SJCRH30 (cell line): ENCODE measurements at regions not wholly inside any gene's neighbourhood (a gene's known extent, or its start where the extent isn't known, plus 50 kb on each side); places are given as distances from the start of the nearest gene placed in this dataset.

Experiments used
- DNase-seq, 2 experiments: peaks; one replicate each; pipeline ENCODE4 v3.0.0-alpha.2; 2015 to 2020
- H3K27ac ChIP-seq: fragments of 250-450 bp; sonication (Bioruptor Pico); 2 replicates; pipeline ENCODE4 v1.5.1; 2020; ENCODE audit warnings: mild to moderate bottlenecking, moderate library complexity
- H3K27me3 ChIP-seq: fragments of 250-450 bp; sonication (Bioruptor Pico); 2 replicates; pipeline ENCODE4 v1.5.1; 2020; ENCODE audit warnings: mild to moderate bottlenecking, moderate library complexity
- H3K36me3 ChIP-seq: fragments of 250-450 bp; sonication (Bioruptor Pico); 2 replicates; pipeline ENCODE4 v1.5.1; 2020; ENCODE audit warnings: mild to moderate bottlenecking, moderate library complexity
- H3K4me1 ChIP-seq: fragments of 250-450 bp; sonication (Bioruptor Pico); 2 replicates; pipeline ENCODE4 v1.5.1; 2020; ENCODE audit warnings: mild to moderate bottlenecking, moderate library complexity
- H3K4me3 ChIP-seq: fragments of 250-450 bp; sonication (Bioruptor Pico); 2 replicates; pipeline ENCODE4 v1.5.1; 2020; ENCODE audit warnings: mild to moderate bottlenecking, moderate library complexity
- H3K9me3 ChIP-seq: fragments of 250-450 bp; sonication (Bioruptor Pico); replicated peaks from 2 replicates; pipeline ENCODE4 v1.5.1; 2020; ENCODE audit warnings: mild to moderate bottlenecking, moderate library complexity

DNA sequence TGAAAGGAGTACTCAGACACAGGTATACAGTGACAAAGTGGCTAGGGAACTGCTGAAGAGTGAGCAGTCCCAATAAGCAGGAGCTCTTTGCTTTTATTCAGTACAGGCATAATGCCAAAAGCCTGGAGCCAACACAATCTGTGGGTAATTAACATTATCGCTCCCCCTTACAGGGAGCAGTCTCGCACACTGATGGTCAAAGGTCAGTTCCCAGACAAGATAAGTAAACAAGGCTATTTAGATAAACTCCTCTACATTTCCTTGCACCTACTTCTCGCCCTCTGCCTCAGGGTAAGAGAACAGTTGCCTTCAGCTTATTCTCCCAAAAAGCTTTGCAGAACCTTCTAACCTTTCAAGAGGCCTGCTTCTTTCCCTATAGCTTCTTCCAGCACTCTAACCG is 73.9 kb upstream of the TAF9B start:
- Histone ChIP-seq H3K36me3 (no peaks in the 10 kb centered on the region), H3K27ac (no peak overlapping the region), H3K4me3 (no peak overlapping the region), H3K9me3 (no peaks in the 10 kb centered on the region), H3K27me3 (no peaks in the 10 kb centered on the region), H3K4me1 (no peaks in the 10 kb centered on the region)
- DNase-seq = no peak

DNA sequence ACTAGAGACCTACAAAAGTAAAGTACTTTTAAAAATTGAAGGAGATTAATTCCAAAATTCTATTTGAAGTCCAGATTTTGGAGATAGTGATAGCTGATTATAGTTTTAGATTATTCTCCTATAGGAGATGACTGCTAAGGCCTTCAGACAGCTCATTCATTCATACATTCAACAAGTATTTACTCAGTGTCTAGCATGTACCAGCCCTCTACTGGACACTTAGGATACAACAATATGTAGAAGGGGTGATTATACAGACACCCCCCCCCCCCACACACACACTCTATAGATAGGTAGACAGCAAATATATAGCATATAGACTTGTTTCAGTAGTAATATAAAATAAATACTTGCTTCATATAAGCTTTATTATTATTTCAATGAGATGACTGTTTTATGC is 60.4 kb upstream of the TAF9B start:
- H3K4me3 ChIP-seq = no peak overlapping the region
- DNase-seq = peak in 1 of 2 experiments; percentile 35
- no peaks in the 10 kb centered on the region for H3K36me3 ChIP-seq
- no peak overlapping the region for H3K27ac ChIP-seq
- H3K4me1 ChIP-seq = no peaks in the 10 kb centered on the region
- H3K9me3 ChIP-seq = no peaks in the 10 kb centered on the region
- no peaks in the 10 kb centered on the region for H3K27me3 ChIP-seq
